NCI-H446 treated with DMSO at 0.1 percent for 48 hours (cell line): ENCODE measurements at regions not wholly inside any gene's neighbourhood (a gene's known extent, or its start where the extent isn't known, plus 50 kb on each side); places are given as distances from the start of the nearest gene placed in this dataset.
"Not testable (repeated sequence)": the region's sequence is repeated elsewhere in the genome, so short reads cannot be mapped to it uniquely, and the experiment has no call there.

Experiments used
- DNase-seq: peaks from one replicate; lab custom pipeline; 2025; lab: John Stamatoyannopoulos, UW

GRCh38 chr20:7792150-7792869, 147.9 kb downstream of the HAO1 start:
- no peak for DNase-seq

DNA sequence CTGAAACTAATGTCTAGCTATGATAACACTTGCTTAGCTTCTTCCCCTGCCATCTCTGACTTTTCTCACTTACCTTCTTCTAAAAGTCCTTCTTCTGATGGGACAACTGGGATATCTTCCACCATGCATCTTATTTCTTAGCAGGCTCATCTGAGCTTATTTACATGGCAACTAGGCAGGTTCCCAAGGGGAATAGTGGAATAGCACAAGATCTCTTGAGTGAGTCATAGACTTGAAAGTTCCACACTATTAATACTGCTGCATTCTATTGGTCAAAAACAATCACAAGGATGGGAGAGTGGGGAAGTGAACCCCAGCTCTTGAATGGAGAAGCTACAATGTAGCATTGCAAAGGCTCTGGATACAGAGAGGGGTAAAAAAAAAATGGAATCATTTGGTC, 142.1 kb downstream of the HAO1 start:
- no peak for DNase-seq

DNA sequence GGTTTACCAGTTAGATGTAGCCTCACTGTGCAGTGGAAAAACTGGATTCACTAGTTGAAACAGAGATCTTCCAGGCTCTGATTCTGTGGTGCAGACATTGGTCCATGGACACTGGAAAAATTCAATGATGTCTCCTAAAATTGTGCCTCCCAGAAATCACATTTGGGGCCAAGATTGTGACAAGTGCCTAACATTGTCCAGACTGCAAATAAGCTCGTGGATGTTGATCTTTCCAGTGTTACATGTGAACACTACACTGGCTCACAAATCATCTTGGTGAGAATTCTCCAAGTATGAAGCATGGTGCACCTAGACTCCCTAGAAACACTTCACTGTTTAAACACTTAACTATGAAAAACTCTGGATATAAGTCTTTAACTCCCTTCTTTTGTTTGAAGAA, 140.4 kb downstream of the HAO1 start:
- DNase-seq: no peak

GRCh38 chr20:7803411-7804151, 136.7 kb downstream of the HAO1 start:
- not testable (repeated sequence) for DNase-seq

GRCh38 chr20:7806831-7807230, 133.4 kb downstream of the HAO1 start:
- no peak for DNase-seq

- no peak for DNase-seq
Observed at GRCh38 chr20:7817286-7817685, 123.0 kb downstream of the HAO1 start.

DNA sequence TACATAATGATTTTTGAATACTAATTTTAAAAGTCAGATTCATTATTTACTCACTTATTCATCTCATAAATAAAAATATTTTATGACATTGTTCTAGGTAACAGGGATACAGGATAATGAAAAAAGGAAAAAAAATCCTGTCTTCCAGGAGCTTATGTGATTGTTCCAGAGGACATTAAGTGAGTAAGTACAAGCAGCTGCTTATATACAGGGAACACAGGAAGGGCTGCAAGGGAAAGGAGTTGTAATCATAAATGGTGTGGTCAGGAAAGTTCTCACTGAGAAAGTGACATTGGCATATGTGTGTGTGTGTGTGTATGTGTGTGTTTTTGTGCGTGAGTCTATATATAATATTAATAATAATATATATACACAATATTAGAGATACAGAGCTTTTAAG, 121.8 kb downstream of the HAO1 start:
- no peak for DNase-seq

DNA sequence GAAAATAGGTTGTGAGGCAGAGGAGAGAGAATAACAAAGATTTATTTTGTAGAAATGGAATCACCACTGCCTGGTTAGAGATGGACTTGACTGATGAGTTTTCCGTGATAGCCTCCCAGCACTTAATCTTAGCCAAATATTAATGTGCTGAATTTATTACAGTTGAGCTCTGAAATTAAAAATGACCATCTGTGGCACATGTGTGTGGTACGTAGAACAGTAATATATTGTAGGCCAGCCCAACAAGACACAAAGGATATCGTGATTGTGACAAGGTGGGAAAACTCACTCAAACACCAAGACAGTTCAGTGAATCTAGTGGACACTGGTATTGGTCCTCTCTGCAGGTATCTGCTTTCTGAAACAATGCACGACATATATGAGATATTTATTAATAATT, 119.4 kb downstream of the HAO1 start:
- DNase-seq: no peak

DNA sequence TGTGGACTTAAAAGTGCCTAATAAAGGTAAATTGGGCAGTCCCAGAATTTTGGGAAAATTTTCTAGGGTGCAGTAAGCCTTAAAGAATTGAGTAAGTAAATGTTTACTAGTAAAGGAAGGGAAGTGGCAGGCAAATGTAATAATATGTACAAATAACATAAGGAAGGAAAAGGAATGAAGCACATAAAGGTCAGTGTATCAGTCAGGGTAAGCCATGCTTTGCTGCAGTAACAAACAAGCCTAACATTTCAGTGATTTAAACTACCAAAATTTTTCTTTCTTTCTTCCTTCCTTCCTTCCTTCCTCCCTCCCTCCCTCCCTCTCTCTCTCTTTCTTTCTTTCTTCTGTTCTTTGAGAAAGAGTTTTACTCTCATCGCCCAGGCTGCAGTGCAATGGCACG, 117.5 kb downstream of the HAO1 start:
- no peak for DNase-seq

- no peak for DNase-seq
Observed at GRCh38 chr20:7828437-7828836, 111.8 kb downstream of the HAO1 start.

- DNase-seq: no peak
Observed at GRCh38 chr20:7829031-7829430, 111.2 kb downstream of the HAO1 start.

DNA sequence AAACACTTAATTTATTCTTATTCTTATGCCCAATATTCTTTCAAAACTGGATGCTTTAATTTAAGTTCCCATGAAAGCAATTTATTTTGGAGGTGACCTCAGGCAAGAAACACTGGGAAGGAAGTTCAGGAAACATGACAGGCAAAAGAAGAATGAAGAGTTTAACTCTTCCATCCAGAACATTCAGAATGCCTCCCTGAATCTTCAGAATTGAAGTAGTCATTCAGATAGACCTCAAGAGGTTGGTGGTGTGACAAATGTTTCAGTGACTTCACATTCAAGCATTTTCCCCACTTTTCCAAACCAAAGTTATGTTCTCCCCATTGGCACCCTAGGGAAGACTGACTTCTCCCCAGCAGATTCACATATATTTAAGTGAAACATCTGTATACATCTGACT, 110.5 kb downstream of the HAO1 start:
- no peak for DNase-seq
